GM19238 (cell line): ENCODE measurements at regions not wholly inside any gene's neighbourhood (a gene's known extent, or its start where the extent isn't known, plus 50 kb on each side); places are given as distances from the start of the nearest gene placed in this dataset.

Source experiments
- DNase-seq: peaks from one replicate; pipeline ENCODE4 v3.0.0; 2011; ENCODE audit warnings: low spot score; ENCODE audit not compliant: insufficient read length

- DNase-seq = no peak
Observed at GRCh38 chr7:45979275-45980180, 58.5 kb upstream of the IGFBP3 start.

GRCh38 chr7:45978731-45979211 is 57.7 kb upstream of the IGFBP3 start:
- no peak for DNase-seq

GRCh38 chr7:45978010-45978681 is 57.1 kb upstream of the IGFBP3 start:
- no peak for DNase-seq

GRCh38 chr7:45977256-45977780 is 56.2 kb upstream of the IGFBP3 start:
- no peak for DNase-seq

- no peak for DNase-seq
Observed at GRCh38 chr7:45976485-45976856, 55.4 kb upstream of the IGFBP3 start.

- no peak for DNase-seq
Observed at GRCh38 chr7:45975847-45976484, 54.9 kb upstream of the IGFBP3 start.

GRCh38 chr7:45975367-45975766 is 54.3 kb upstream of the IGFBP3 start:
- no peak for DNase-seq

- no peak for DNase-seq
Observed at GRCh38 chr7:45974540-45975360, 53.7 kb upstream of the IGFBP3 start.

- no peak for DNase-seq
Observed at GRCh38 chr7:45973725-45974532, 52.9 kb upstream of the IGFBP3 start.

- no peak for DNase-seq
Observed at GRCh38 chr7:45972629-45973312, 51.7 kb upstream of the IGFBP3 start.

GRCh38 chr7:45971661-45972175 is 50.6 kb upstream of the IGFBP3 start:
- no peak for DNase-seq

GRCh38 chr7:45971171-45971570 is 50.1 kb upstream of the IGFBP3 start:
- no peak for DNase-seq
